Fibroblast of skin of back (primary cell): ENCODE measurements at regions not wholly inside any gene's neighbourhood (a gene's known extent, or its start where the extent isn't known, plus 50 kb on each side); places are given as distances from the start of the nearest gene placed in this dataset.

Source experiments
- DNase-seq: peaks from one replicate; pipeline ENCODE4 v3.0.0-alpha.2; 2013

GRCh38 chr2:144211065-144211464 lies 308.9 kb downstream of the ZEB2 start:
- DNase-seq = no peak

- no peak for DNase-seq
These were observed 309.8 kb downstream of the ZEB2 start for GRCh38 chr2:144210076-144210475.

GRCh38 chr2:144208924-144209323 lies 311.0 kb downstream of the ZEB2 start:
- no peak for DNase-seq

GRCh38 chr2:144206019-144206418 lies 313.9 kb downstream of the ZEB2 start:
- DNase-seq = no peak

GRCh38 chr2:144201868-144202468 lies 318.0 kb downstream of the ZEB2 start:
- DNase-seq = peak; percentile 49

GRCh38 chr2:144201126-144201525 lies 318.8 kb downstream of the ZEB2 start:
- no peak for DNase-seq

- DNase-seq = peak; percentile 69
These were observed 321.8 kb downstream of the ZEB2 start for GRCh38 chr2:144198116-144198515.

- no peak for DNase-seq
These were observed 325.4 kb downstream of the ZEB2 start for GRCh38 chr2:144194326-144195071.

GRCh38 chr2:144190908-144191605 lies 328.9 kb downstream of the ZEB2 start:
- DNase-seq = no peak

- peak; percentile 91 for DNase-seq
These were observed 336.2 kb downstream of the ZEB2 start for GRCh38 chr2:144183727-144184126.

GRCh38 chr2:144181001-144181400 lies 338.9 kb downstream of the ZEB2 start:
- DNase-seq = peak; percentile 45

- DNase-seq = no peak
These were observed 339.8 kb downstream of the ZEB2 start for GRCh38 chr2:144180131-144180530.

GRCh38 chr2:144170179-144170578 lies 349.7 kb downstream of the ZEB2 start:
- DNase-seq = no peak

GRCh38 chr2:144166743-144167142 lies 353.2 kb downstream of the ZEB2 start:
- DNase-seq = peak; percentile 52

- no peak for DNase-seq
These were observed 354.2 kb downstream of the ZEB2 start for GRCh38 chr2:144165599-144166250.

- no peak for DNase-seq
These were observed 356.3 kb downstream of the ZEB2 start for GRCh38 chr2:144163592-144163991.

GRCh38 chr2:144162652-144163051 lies 357.3 kb downstream of the ZEB2 start:
- no peak for DNase-seq

GRCh38 chr2:144161061-144161460 lies 358.9 kb downstream of the ZEB2 start:
- no peak for DNase-seq

GRCh38 chr2:144159240-144159639 lies 360.7 kb downstream of the ZEB2 start:
- DNase-seq = no peak

GRCh38 chr2:144158096-144158495 lies 361.8 kb downstream of the ZEB2 start:
- no peak for DNase-seq

- peak; percentile 51 for DNase-seq
These were observed 362.9 kb downstream of the ZEB2 start for GRCh38 chr2:144156736-144157640.

- DNase-seq = no peak
These were observed 365.7 kb downstream of the ZEB2 start for GRCh38 chr2:144154205-144154604.
